ENCODE measurements at regions not wholly inside any gene's neighbourhood (a gene's known extent, or its start where the extent isn't known, plus 50 kb on each side); places are given as distances from the start of the nearest gene placed in this dataset.

DNA sequence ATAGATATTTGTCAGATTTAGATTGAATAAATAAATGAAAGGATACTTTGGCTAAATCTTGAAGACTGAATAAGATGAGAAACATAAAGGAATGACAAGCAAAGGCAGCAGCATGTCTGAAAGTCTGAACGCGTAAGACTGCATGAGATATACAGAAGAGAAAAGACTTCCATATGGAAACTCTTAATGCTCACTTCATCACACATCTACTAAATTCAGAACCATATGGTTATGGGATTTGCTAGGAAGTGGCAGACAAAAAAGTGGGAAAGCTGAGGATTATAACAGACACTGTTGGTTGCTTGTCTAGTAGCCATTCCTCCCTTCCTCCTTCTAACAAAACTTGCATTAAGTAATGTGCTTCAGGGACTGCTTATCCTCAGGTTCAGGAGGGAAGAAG lies 446.7 kb downstream of the KCTD12 start:
- Mint-ChIP-seq H3K27me3 (ENCODE audit: low read depth, unreplicated experiment) (no peaks in the 10 kb centered on the region), H3K27ac (ENCODE audit: unreplicated experiment) (no peak overlapping the region), H3K4me1 (ENCODE audit: low read depth, unreplicated experiment) (no peaks in the 10 kb centered on the region), H3K9me3 (ENCODE audit: unreplicated experiment) (peaks cover 7% of the 10 kb centered on the region), H3K36me3 (ENCODE audit: low read depth, unreplicated experiment) (no peaks in the 10 kb centered on the region), H3K4me3 (ENCODE audit: unreplicated experiment) (no peak overlapping the region)
- H2AFZ ChIP-seq (ENCODE audit: low read depth, low read length), result no peak overlapping the region
- DNase-seq (ENCODE audit: low read depth), result no peak
- H3K27me3 ChIP-seq (ENCODE audit: insufficient read depth, low read length), result no peaks in the 10 kb centered on the region
- no peak overlapping the region for H3K9ac ChIP-seq (ENCODE audit: low read length)
- no peak for TF ChIP-seq CTCF (IDR thresholded peaks at IDR 0.05; ENCODE audit: insufficient read depth, low read depth, low read length)
- no peak for TF ChIP-seq EZH2 (IDR thresholded peaks at IDR 0.05; ENCODE audit: insufficient read depth, low read length)
- no peaks in the 10 kb centered on the region for H3K79me2 ChIP-seq (ENCODE audit: insufficient read depth, low read length)
- no peaks in the 10 kb centered on the region for H4K20me1 ChIP-seq (ENCODE audit: insufficient read depth, low read length)
- no peaks in the 10 kb centered on the region for H3K36me3 ChIP-seq (ENCODE audit: insufficient read depth, low read length)
- no peak for FAIRE-seq
- no peak overlapping the region for H3K27ac ChIP-seq (ENCODE audit: low read depth, low read length)
- H3K4me1 ChIP-seq (ENCODE audit: insufficient read depth, low read length), result no peaks in the 10 kb centered on the region
- H3K4me3 ChIP-seq (ENCODE audit: insufficient read depth, low read depth, low read length), result no peak overlapping the region
- no peak overlapping the region for H3K4me2 ChIP-seq (ENCODE audit: low read length)
- H3K9me3 ChIP-seq (ENCODE audit: insufficient read depth, low read depth, low read length), result no peaks in the 10 kb centered on the region

DNA sequence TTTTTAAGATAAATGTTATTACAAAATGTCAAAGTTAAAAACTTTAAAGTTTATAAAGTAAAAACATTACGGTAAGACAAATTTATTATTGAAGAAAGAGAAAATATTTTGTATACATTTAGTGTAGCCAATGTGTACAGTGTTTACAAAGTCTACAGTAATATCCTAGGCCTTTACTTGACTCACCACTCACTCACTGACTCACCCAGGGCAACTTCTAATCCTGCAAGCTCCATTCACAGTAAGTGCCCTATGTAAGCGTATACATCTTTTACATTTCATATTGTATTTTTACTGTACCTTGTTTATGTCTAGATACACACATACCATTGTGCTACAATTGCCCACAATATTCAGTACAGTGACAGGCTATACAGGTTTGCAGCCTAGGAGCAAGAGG lies 448.2 kb downstream of the KCTD12 start:
- Histone ChIP-seq H3K4me2 (ENCODE audit: low read length) (no peak overlapping the region), H4K20me1 (ENCODE audit: insufficient read depth, low read length) (no peaks in the 10 kb centered on the region), H3K9me3 (ENCODE audit: insufficient read depth, low read depth, low read length) (no peaks in the 10 kb centered on the region), H3K4me3 (ENCODE audit: insufficient read depth, low read depth, low read length) (no peak overlapping the region), H3K9ac (ENCODE audit: low read length) (no peak overlapping the region), H3K27ac (ENCODE audit: low read depth, low read length) (no peak overlapping the region), H3K27me3 (ENCODE audit: insufficient read depth, low read length) (no peaks in the 10 kb centered on the region), H2AFZ (ENCODE audit: low read depth, low read length) (no peak overlapping the region), H3K4me1 (ENCODE audit: insufficient read depth, low read length) (no peaks in the 10 kb centered on the region), H3K36me3 (ENCODE audit: insufficient read depth, low read length) (no peaks in the 10 kb centered on the region), H3K79me2 (ENCODE audit: insufficient read depth, low read length) (no peaks in the 10 kb centered on the region)
- no peaks in the 10 kb centered on the region for H3K4me1 Mint-ChIP-seq (ENCODE audit: low read depth, unreplicated experiment)
- no peak for FAIRE-seq
- no peak for TF ChIP-seq EZH2 (IDR thresholded peaks at IDR 0.05; ENCODE audit: insufficient read depth, low read length)
- no peak for TF ChIP-seq CTCF (IDR thresholded peaks at IDR 0.05; ENCODE audit: insufficient read depth, low read depth, low read length)
- H3K9me3 Mint-ChIP-seq (ENCODE audit: unreplicated experiment), result peaks cover 6% of the 10 kb centered on the region
- no peaks in the 10 kb centered on the region for H3K36me3 Mint-ChIP-seq (ENCODE audit: low read depth, unreplicated experiment)
- no peak overlapping the region for H3K27ac Mint-ChIP-seq (ENCODE audit: unreplicated experiment)
- no peak overlapping the region for H3K4me3 Mint-ChIP-seq (ENCODE audit: unreplicated experiment)
- DNase-seq (ENCODE audit: low read depth), result no peak
- no peaks in the 10 kb centered on the region for H3K27me3 Mint-ChIP-seq (ENCODE audit: low read depth, unreplicated experiment)

DNA sequence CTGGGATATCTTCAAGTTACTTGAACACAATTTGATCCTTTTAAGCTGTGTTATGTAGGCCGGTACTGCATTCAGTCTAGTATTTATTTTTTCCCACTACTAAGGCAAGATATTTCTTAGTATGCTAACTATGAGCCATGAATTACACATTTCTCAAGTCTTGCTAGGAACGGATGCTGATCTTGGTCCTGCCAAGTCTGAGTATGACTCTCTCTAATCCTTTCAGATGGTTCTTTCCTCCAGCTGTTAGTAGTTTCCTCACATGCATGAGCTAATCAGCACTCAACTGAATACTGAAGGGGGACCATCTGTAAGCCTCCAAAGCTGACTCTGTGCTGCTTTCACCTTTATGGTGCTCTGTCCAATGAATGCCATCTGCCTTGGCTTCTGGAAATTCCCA lies 460.3 kb downstream of the KCTD12 start:
- H2AFZ ChIP-seq (ENCODE audit: low read depth, low read length), result no peak overlapping the region
- no peak overlapping the region for H3K9ac ChIP-seq (ENCODE audit: low read length)
- Mint-ChIP-seq H3K4me1 (ENCODE audit: low read depth, unreplicated experiment) (peaks cover 10% of the 10 kb centered on the region), H3K27me3 (ENCODE audit: low read depth, unreplicated experiment) (no peaks in the 10 kb centered on the region), H3K4me3 (ENCODE audit: unreplicated experiment) (no peak overlapping the region), H3K27ac (ENCODE audit: unreplicated experiment) (no peak overlapping the region), H3K9me3 (ENCODE audit: unreplicated experiment) (no peaks in the 10 kb centered on the region), H3K36me3 (ENCODE audit: low read depth, unreplicated experiment) (no peaks in the 10 kb centered on the region)
- H3K9me3 ChIP-seq (ENCODE audit: insufficient read depth, low read depth, low read length), result no peaks in the 10 kb centered on the region
- no peaks in the 10 kb centered on the region for H3K79me2 ChIP-seq (ENCODE audit: insufficient read depth, low read length)
- no peaks in the 10 kb centered on the region for H4K20me1 ChIP-seq (ENCODE audit: insufficient read depth, low read length)
- H3K4me2 ChIP-seq (ENCODE audit: low read length), result no peak overlapping the region
- no peak overlapping the region for H3K4me3 ChIP-seq (ENCODE audit: insufficient read depth, low read depth, low read length)
- no peak for FAIRE-seq
- H3K4me1 ChIP-seq (ENCODE audit: insufficient read depth, low read length), result no peaks in the 10 kb centered on the region
- peak; percentile 65 for DNase-seq (ENCODE audit: low read depth)
- H3K27me3 ChIP-seq (ENCODE audit: insufficient read depth, low read length), result no peaks in the 10 kb centered on the region
- H3K27ac ChIP-seq (ENCODE audit: low read depth, low read length), result no peak overlapping the region
- H3K36me3 ChIP-seq (ENCODE audit: insufficient read depth, low read length), result no peaks in the 10 kb centered on the region
- TF ChIP-seq EZH2 (IDR thresholded peaks at IDR 0.05; ENCODE audit: insufficient read depth, low read length) (no peak), CTCF (IDR thresholded peaks at IDR 0.05; ENCODE audit: insufficient read depth, low read depth, low read length) (no peak)
